Rectal smooth muscle tissue (tissue), 1 donor: ENCODE measurements at regions not wholly inside any gene's neighbourhood (a gene's known extent, or its start where the extent isn't known, plus 50 kb on each side); places are given as distances from the start of the nearest gene placed in this dataset.

Experiments used
- H3K27ac ChIP-seq: one replicate; pipeline ENCODE4 v1.7.0; 2013; ENCODE audit warnings: low read depth, low read length, inconsistent platforms
- H3K27me3 ChIP-seq: one replicate; pipeline ENCODE4 v1.7.0; 2013; ENCODE audit warnings: low read length; ENCODE audit not compliant: control insufficient read depth, insufficient read depth
- H3K36me3 ChIP-seq: one replicate; pipeline ENCODE4 v1.7.0; 2013; ENCODE audit warnings: low read length; ENCODE audit not compliant: control insufficient read depth, insufficient read depth
- H3K4me1 ChIP-seq: one replicate; pipeline ENCODE4 v1.7.0; 2013; ENCODE audit warnings: low read length; ENCODE audit not compliant: control insufficient read depth, insufficient read depth
- H3K4me3 ChIP-seq: one replicate; pipeline ENCODE4 v1.7.0; 2013; ENCODE audit warnings: low read length
- H3K9ac ChIP-seq: one replicate; pipeline ENCODE4 v1.7.0; 2013; ENCODE audit warnings: low read length

DNA sequence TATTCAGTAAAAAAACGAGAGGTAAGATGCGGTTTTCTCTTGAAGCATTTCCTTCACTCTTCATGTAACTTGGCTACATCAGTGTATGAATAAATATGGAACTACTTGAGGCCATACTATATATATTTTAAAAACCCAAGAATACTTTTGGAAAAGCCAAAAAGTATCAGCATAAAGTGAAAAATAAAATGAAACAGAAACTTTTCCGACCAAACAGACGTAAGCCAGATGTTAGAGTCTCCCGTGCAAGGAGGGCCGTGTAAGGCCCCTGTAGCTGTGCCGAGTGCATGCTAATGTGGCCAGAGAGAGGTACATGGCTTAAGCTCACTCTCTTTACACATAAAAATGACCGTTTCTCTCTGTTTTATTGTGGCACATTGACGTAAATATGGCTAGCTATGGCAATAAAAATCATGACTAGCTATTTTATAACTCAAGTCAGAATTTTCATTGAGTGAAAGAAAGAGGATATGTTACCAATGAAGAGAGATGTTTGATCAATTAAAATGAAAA lies 140.1 kb upstream of the GMDS start:
- no peak overlapping the region for H3K9ac ChIP-seq
- H3K27me3 ChIP-seq, result no peaks in the 10 kb centered on the region
- H3K4me3 ChIP-seq, result no peak overlapping the region
- no peak overlapping the region for H3K27ac ChIP-seq
- no peaks in the 10 kb centered on the region for H3K36me3 ChIP-seq
- peaks cover 3% of the 10 kb centered on the region for H3K4me1 ChIP-seq

GRCh38 chr6:2384528-2384927 lies 139.1 kb upstream of the GMDS start:
- H3K27ac ChIP-seq, result no peak overlapping the region
- H3K4me1 ChIP-seq, result peaks cover 3% of the 10 kb centered on the region
- no peaks in the 10 kb centered on the region for H3K27me3 ChIP-seq
- H3K36me3 ChIP-seq, result no peaks in the 10 kb centered on the region
- H3K4me3 ChIP-seq, result no peak overlapping the region
- H3K9ac ChIP-seq, result no peak overlapping the region

DNA sequence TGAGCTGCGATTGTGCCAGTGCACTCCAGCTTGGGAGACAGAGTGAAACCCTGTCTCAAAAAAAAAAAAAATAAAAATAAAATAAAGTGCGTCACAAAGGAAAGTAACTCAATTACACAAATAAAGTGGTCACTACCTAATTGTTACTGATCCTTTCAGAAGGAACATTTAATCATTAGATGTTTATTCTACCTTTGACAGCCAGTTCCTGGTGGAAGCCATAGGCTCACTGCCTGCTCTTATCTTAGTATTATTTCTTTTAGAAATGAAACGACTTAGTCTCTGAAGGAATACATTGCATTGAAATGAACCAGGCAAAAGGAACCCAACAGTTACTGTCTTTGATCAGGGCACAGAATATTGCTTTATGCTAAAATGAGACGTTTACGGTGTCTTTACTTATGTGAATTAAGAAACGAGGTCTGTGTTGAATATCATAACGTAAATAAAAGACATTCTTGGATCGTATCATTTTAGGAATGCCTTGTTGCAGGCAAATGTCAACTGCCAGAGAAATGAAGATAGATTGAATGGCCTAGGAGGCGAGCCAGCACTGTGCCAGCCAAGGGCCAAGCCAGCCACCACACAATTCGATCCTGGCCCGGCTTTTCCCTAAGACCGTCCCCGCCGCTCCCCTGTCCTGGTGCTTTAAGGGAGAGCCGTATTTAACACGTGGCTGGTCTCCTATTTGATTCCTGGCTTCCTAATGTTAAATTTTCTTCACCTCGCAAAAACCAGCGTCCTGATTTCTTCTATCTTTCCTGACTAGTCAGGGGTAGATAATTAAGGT lies 136.7 kb upstream of the GMDS start:
- H3K4me3 ChIP-seq, result peak overlapping the region; percentile 15
- H3K27ac ChIP-seq, result peak overlapping the region; percentile 3
- no peaks in the 10 kb centered on the region for H3K36me3 ChIP-seq
- H3K9ac ChIP-seq, result no peak overlapping the region
- no peaks in the 10 kb centered on the region for H3K27me3 ChIP-seq
- peaks cover 4% of the 10 kb centered on the region for H3K4me1 ChIP-seq

DNA sequence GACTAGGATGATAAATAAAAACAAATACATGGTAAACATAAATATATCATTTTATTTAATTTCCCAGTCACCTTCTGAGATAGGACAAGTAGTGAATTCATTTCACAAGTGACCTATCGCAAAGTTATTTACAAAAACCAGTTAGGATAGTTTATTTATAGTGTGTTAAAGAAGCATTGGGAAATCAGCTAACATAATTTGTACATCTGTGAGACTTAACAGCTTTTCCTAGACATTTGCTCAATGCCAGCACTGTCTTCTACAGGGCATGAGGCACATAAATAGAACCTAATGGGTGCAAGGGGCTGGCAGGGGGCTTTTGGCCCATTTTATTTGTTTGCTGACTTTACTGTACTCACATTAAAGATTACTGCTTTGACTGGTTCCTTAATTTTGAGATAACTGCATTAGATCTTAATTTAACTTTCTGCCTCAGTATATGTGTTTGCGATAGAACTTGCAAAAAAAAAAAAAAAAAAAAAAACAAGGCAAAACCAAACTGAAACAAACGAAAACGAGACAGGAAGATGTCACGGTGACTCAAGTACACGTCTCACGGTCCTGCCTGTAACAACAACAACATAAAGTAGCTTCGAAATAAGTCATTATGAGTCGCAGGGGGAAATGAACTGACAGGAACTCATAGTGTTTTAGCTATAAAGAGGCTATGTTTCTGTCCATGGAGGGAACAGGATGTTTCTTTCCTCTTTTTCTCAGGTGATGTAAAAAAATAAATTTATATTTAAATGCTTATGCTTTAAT lies 133.7 kb upstream of the GMDS start:
- Histone ChIP-seq H3K4me1 (peaks cover 5% of the 10 kb centered on the region), H3K36me3 (no peaks in the 10 kb centered on the region), H3K27me3 (no peaks in the 10 kb centered on the region), H3K27ac (no peak overlapping the region), H3K9ac (no peak overlapping the region), H3K4me3 (no peak overlapping the region)

- H3K27ac ChIP-seq, result no peak overlapping the region
- H3K4me3 ChIP-seq, result no peak overlapping the region
- no peaks in the 10 kb centered on the region for H3K27me3 ChIP-seq
Measured at GRCh38 chr6:2378046-2378657, 132.7 kb upstream of the GMDS start.

GRCh38 chr6:2376429-2377355 lies 131.3 kb upstream of the GMDS start:
- Histone ChIP-seq H3K27ac (peak overlapping the region; percentile 34), H3K4me3 (no peak overlapping the region), H3K9ac (no peak overlapping the region), H3K4me1 (peaks cover 2% of the 10 kb centered on the region), H3K27me3 (no peaks in the 10 kb centered on the region), H3K36me3 (no peaks in the 10 kb centered on the region)

More at GRCh38 chr6:2378046-2378657, 132.7 kb upstream of the GMDS start:
- peaks cover 5% of the 10 kb centered on the region for H3K4me1 ChIP-seq
- H3K9ac ChIP-seq, result no peak overlapping the region
- H3K36me3 ChIP-seq, result no peaks in the 10 kb centered on the region

DNA sequence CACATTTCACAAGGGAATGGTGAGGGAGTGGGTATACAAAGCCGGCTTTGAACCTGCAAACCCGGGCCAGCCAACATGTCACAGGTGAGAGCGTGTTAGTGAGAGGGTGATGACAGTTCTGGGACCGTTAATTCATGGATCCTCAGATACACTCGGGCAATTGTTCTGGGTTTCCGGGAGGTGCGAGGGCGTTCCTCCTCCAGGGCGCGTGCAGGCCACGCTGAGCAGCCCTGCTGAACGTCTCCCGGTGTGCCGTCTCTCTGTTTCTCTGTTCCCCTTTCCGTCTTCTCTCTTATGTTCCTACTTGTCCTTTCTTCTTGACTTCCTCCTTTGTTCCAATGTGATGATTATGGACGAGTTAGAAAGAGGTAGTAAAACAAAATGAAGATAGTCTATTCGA lies 130.0 kb upstream of the GMDS start:
- peaks cover 2% of the 10 kb centered on the region for H3K4me1 ChIP-seq
- H3K27me3 ChIP-seq, result no peaks in the 10 kb centered on the region
- H3K4me3 ChIP-seq, result no peak overlapping the region
- no peak overlapping the region for H3K9ac ChIP-seq
- no peak overlapping the region for H3K27ac ChIP-seq
- no peaks in the 10 kb centered on the region for H3K36me3 ChIP-seq

- Histone ChIP-seq H3K4me3 (no peak overlapping the region), H3K4me1 (no peaks in the 10 kb centered on the region), H3K9ac (no peak overlapping the region), H3K27ac (no peak overlapping the region), H3K27me3 (no peaks in the 10 kb centered on the region), H3K36me3 (no peaks in the 10 kb centered on the region)
Measured at GRCh38 chr6:2369606-2370005, 124.2 kb upstream of the GMDS start.

- Histone ChIP-seq H3K9ac (no peak overlapping the region), H3K4me3 (no peak overlapping the region), H3K4me1 (no peaks in the 10 kb centered on the region), H3K36me3 (no peaks in the 10 kb centered on the region), H3K27ac (no peak overlapping the region), H3K27me3 (no peaks in the 10 kb centered on the region)
Measured at GRCh38 chr6:2363211-2363610, 117.8 kb upstream of the GMDS start.

GRCh38 chr6:2361195-2361594 lies 115.8 kb upstream of the GMDS start:
- H3K27ac ChIP-seq, result no peak overlapping the region
- no peaks in the 10 kb centered on the region for H3K27me3 ChIP-seq

DNA sequence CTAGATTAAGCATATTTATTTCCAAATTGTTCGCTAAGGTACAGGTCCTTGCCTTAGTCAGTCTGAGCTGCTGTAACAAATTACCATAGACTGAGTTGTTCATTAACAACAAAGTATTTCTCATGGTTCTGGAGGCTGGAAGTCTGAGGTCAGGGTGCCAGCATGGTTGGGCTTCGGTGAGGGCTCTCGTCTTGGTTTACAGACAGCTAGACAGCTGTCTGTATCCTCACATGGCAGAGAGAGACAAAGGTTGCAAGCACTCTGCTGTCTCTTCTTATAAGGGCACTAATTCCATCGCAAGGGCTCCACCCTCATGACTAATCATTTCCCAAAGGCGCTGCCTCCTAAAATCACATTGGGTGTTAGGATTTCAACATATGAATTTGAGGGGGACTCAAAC lies 115.3 kb upstream of the GMDS start:
- no peak overlapping the region for H3K4me3 ChIP-seq
- H3K27ac ChIP-seq, result no peak overlapping the region
- no peaks in the 10 kb centered on the region for H3K27me3 ChIP-seq
- H3K4me1 ChIP-seq, result no peaks in the 10 kb centered on the region
- no peak overlapping the region for H3K9ac ChIP-seq
- H3K36me3 ChIP-seq, result no peaks in the 10 kb centered on the region

More at GRCh38 chr6:2361195-2361594, 115.8 kb upstream of the GMDS start:
- no peak overlapping the region for H3K4me3 ChIP-seq
- no peaks in the 10 kb centered on the region for H3K36me3 ChIP-seq
- H3K9ac ChIP-seq, result no peak overlapping the region
- no peaks in the 10 kb centered on the region for H3K4me1 ChIP-seq
